NCI-H82 (cell line): ENCODE measurements at regions not wholly inside any gene's neighbourhood (a gene's known extent, or its start where the extent isn't known, plus 50 kb on each side); places are given as distances from the start of the nearest gene placed in this dataset.
"Not testable (repeated sequence)": the region's sequence is repeated elsewhere in the genome, so short reads cannot be mapped to it uniquely, and the experiment has no call there.

Experiments used
- DNase-seq: peaks from one replicate; lab custom pipeline; 2025; lab: John Stamatoyannopoulos, UW

DNA sequence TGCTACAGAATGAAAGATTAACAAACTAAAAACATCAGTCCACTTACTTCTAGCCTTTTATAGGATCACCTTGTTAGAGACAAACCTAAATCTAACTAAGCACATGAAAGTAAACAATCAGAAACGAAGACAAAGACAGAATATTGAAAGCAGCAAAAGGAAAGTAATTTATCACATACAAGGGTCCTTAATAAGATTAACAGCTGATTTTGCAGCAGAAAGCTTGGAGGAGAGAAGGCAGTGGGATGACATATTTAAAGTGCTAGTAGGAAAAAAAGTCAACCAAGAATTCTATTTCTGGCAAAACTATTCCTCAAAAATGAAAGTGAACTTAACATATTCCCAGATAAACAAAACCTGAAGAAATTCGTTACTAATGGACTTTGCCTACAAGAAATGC, 286.4 kb downstream of the RWDD3 start:
- DNase-seq: no peak

DNA sequence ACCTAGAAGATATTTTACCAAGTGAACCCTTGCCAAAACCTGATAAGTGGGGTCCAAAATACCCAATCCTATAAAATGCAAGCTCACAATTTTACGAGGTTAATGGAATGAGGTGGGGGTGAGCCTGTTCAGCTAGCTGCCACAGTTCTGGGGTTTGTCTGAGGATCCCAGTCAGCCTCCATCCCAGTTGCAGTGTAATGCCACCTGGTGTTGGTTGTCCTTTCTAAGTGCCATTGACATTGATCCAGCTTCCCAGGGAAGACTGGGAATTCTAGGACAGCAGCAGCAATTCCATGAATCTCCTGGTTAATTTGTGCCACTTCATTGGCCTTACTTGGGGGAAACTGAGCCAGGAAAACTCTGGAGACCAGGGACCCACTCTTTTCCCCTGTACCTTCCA, 298.3 kb downstream of the RWDD3 start:
- peak; percentile 46 for DNase-seq

DNA sequence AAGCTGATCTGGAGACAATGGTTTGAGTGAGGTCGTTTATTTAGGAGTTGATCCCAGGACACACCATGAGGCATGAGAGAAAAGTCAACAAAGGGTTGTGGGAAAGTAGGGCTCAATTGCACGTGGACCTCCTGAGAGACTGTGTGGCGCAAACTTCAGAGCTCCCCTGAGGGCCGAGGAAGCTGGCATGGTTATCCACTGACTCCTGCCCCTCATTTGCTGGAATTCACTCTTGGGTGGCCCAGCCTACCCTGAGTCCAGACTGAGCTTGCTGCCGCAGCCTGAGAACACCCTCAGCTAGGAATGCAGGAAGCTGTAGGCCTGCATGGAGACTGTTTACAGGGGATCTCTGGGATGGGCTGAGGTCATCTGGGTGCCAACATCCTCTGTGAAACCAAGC, 301.0 kb downstream of the RWDD3 start:
- no peak for DNase-seq

DNA sequence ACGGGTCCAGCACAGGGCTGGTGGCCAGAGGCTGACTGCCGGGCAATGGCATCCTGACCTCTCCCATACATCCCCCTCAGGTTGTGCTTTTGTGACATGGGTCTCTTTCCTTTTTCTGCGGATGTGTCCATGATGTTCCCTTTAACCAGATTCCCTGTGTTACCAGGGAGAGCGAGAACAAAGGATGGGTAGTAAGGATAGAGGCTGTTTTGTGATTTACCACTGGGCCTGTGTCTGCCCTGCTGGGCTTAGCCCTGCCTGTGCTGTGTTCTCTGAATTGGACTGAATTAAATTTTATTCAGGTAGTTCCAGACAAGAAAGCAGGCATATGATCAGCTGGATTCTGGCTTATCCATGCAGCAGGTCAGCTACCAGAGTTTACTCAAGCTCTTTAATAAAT, 301.6 kb downstream of the RWDD3 start:
- DNase-seq: no peak

DNA sequence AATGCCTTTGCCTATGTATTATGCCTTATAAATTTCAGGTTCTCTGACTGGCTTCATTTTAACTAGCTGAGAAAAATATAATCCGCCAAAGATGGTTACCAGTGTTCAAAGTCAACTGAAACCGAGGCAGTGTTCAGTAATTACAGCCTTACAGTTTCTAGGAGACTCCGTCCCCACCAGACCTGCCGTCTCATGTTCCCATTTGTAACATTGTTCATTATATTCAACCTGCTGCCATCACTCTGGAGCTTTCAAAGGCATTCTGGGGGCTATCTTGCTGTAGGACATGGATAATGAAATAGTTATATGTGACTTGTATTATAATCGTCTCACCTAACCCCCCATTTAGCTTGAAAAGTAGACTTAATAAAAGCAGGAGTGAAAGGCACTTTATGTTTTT, 302.5 kb downstream of the RWDD3 start:
- DNase-seq: no peak

DNA sequence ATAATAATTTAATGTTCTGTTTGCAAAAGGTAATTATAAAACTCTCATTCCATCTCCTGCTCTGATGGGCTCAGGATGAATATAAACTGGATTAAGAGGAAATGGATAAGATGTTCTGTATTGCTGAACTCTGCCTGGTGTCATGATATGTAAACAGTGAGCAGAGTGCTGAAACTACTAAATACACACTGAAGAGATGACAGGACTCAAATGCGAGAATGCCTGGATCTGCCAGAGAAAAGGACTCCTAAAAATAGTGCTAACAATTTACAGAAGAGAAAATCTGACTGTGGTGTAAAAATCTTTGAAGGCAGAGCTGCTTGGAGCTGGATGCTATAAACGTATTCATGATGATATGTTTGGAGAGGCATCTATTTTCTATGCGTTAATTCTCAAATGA, 303.2 kb downstream of the RWDD3 start:
- no peak for DNase-seq

DNA sequence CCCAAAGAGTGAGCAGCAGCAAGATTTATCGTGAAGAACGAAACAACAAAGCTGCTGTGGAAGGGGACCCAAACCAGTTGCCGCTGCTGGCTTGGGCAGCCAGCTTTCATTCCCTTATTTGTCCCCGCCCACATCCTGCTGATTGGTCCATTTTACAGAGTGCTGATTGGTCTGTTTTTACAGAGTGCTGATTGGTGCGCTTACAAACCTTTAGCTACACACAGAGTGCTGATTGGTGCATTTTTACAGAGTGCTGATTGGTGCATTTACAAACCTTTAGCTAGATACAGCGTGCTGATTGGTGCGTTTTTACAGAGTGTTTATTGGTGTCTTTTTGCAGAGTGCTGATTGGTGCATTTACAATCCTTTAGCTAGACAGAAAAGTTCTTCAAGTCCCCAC, 304.2 kb downstream of the RWDD3 start:
- not testable (repeated sequence) for DNase-seq

DNA sequence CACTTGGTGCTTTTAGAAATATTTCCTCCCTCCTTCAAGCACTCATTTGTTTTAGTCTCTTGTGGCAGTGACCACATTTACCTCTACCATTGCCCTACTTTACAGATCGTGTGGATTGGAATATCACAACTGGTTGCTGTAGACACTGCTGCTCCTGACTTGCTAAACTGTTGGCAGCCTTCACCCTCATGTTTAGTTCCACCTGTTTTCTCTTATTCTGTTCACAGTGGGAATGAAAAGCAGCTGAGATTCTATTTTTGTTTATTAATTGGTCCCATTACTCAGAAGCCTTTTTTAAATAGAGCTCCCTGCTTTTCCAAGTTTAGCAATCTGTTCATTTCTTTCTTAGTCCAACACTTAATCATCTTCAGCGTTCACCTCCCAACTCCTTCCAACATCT, 308.9 kb downstream of the RWDD3 start:
- no peak for DNase-seq

DNA sequence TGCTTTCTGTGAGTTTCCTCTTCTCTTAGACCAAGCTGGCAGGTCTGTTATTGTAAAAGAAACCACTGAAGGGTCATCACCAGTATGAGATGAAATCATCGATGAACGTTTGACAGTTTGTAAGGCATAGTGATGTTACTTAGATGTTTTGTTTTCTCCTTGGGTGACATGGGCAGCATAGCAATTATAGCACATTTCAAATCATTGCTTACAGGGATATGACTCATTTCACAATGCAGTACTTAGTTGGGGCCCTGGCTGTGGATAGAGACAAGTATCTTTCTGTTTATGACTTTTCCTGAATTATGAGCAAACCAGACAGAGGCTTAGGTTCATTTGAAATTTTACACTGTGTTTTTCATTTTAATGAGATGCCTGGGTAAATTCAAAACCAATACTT, 313.0 kb downstream of the RWDD3 start:
- no peak for DNase-seq

DNA sequence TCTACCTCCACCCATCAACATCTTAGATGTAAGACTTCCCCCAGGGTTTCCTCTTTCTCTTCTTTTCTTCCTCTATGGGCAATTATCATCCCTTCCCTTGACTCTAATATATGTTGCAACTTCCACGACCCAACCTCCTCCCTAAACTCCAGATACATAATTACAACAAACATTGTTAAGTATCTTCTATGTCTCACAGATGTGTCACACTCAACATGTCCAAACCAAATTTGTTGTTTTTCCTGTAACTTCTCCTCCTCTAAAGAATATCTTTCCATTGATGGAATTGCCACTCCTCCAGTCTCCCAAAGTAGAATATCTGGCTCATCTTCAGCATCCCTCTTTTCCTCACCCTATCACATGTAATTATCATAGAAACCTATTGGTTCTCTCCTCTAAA, 314.2 kb downstream of the RWDD3 start:
- DNase-seq: no peak

DNA sequence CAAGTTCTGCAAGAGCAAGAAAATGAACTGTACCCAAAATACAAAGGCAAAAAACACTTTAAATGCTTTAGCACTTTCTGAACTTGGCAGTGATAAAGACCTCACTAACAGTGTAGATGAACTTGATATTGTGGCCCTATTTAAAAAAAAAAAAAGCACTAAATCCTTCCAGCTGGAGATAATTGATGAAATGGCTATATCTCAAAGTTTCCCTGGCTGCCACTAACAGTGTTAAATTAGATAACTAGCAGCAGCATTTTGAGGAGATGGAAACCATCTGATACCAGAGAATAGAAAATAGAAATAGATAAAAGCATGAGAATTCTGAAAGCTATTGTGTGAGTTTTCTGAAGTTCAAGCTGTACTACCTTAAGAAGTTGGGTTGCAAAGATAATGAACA, 317.2 kb downstream of the RWDD3 start:
- DNase-seq: no peak

DNA sequence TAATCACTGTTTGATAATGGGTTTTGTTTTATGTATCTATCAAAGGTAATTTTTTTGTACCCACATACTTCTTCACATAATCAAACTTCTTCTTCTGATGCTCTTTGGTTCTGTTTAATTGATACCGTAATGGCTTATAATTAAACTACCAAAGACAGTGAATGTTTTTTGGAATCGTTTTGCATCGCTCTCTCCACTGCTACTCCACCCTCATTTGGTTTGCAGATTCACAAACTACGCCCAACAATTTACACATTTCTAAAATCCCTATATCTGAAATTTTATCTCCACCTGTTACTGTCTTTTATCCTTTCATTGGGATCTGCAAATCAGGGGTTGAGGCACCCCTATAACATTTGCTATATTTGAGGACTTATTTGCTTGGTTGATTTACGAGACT, 319.6 kb downstream of the RWDD3 start:
- DNase-seq: no peak

DNA sequence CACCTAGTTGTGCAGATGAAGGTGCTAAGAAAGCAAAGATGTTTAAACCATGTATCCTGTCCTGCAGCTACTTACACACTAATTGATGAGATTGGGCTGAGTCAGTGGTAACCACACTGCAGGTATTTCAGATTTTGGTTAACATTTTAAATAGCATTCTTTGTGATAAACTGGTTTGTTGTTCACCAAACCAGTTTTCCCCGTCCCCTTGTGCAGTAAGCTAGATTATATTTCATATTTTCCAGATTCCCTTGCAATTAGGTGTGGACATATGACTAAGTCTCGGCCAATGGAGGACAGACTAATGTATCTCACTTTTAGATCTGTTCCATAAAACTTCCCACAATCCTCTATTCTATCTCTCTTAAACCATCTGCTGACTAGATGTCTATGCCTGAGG, 320.4 kb downstream of the RWDD3 start:
- no peak for DNase-seq

DNA sequence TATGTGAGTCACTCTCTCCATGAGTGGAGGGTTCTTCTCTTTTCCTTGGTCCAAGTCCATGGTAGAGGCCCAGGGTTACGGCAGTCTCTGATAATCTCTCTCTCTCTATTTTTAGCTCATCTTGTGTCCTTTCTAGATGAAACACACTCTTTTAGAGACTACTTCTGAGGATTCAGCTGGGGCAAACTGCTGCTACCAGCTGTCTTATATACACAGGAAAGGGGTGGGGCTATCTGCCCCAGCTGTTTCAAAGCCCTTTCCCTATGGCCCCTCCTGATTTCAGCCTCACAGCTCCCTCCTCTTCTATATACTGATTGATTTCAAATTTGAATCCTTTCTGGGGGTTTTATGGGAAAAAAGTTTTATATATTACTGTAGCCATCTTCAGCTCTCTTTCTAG, 324.8 kb downstream of the RWDD3 start:
- DNase-seq: no peak

DNA sequence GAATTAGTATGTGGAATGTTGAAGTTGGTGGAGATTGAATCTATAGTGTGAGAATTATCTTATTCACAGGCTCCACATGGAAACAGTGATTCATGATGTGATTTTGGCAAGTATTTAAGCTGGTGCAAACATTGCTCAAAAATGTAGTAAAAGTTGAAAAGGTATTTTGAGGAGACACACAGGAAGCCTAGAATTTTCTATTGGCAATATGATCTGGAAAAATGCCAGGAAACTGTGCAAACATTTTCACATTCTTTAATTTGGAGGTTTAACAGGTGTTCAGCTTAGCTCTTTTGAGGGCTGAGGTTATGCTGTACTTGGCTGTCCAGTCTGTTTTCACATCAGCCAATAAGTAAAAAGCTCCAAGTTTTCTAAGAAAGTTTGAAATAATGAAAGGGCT, 327.3 kb downstream of the RWDD3 start:
- no peak for DNase-seq

DNA sequence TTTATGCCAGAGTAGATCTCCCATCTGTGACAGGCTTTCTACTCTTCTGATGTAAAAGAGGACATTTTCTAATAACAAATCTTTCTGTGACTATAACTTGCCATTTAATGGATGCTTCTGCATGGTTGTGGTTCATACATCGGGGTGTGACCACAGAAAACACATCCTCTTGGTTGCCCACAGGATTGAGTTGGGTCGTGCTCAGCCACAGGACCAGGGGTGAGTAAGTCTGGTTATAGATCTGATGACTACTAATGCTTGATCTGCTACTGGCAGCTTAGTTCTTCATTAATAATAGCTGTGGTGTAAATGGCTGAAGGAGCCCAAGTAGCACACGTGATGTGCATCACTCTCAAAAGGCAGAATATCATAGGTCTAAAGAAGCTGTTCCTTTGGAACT, 328.2 kb downstream of the RWDD3 start:
- no peak for DNase-seq

DNA sequence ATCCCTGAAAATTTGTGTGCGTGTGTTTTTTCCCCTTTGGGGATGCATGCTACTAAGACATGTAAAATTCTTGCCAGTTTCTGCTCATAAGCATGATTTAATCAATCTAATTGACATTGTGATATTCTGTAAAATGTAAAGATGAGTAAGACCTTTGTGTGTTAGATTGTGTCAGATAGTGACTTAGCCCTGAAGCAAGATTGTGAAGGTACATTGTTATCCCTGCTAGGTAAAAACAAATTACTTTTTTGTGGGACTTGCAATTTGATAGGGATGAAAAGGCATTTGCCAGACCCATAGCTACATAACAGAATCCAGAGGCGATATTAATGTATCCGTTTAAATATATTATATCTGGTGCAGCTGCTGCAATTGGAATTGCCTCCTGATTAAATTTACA, 338.0 kb downstream of the RWDD3 start:
- DNase-seq: no peak

DNA sequence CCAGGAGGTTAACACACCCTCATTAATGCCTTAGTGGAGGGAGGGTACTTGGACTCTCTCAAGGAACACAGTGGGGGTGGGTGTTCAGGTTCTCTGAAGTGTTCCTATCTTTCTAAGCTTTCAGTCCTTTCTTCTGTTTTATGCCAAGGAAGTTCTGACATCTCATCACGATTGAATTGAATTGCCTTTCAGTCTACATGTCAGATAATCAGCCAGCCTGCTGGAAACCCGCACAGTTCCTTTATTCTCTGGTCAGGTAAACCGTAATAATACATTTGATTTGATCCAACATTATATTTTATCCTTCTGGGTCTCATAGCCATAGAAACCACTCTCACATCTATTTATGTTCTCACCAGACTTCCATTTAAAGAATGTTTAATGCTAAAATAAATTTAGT, 339.0 kb downstream of the RWDD3 start:
- no peak for DNase-seq

DNA sequence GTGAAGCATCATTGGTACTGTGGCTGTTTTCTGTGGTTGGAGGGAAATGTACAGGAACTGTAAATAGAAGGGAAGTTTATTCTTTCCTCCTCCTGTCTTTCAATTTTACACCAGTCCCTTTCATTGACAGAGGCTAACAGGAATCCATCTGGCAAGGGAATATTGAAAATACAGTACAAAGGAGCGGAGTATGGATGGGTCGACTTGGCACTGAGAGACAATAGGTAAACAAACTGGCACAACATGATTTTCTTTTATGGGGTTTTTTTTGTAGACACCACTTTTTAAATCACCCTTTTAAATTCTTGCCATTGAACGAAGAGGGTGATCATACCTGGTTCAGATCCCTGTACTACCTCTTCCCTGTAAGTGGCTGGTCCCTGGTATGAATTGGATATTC, 341.3 kb downstream of the RWDD3 start:
- no peak for DNase-seq

DNA sequence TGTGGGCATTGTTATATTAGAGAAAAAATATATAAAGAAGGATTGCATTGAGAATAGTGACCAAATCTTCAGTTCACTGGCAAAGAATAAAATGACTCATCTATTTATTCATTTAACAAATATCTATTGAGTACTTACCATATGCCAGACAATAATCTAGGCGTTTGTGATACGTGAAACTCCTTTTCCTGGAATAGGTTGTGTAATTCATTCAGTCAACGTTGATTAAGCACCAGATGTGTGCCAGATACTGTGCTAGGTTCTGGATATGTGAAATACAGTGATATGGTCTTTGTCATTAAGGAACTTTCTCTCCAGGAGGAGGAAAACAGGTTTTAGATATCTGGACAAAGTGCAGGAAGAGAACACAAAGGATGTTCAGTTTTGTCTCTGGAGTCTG, 344.5 kb downstream of the RWDD3 start:
- DNase-seq: no peak

DNA sequence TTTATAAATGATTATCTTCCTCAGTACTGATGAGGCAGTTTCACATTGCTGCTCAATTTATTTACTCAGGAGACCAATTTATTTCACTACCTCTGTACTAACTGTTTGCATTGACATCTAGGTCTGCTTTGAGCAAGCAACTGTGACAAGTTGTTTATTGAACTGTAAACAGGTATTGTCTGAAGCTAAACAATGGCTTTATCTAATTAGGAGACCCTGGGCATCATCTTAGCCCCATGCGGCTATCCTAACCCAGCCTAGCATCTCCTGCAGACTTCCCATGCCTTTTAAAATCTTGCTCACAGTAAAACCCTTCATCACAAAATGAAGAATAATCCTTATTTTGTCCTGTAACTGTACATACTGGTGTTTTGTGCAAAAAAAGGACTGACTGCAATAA, 348.2 kb downstream of the RWDD3 start:
- DNase-seq: no peak

DNA sequence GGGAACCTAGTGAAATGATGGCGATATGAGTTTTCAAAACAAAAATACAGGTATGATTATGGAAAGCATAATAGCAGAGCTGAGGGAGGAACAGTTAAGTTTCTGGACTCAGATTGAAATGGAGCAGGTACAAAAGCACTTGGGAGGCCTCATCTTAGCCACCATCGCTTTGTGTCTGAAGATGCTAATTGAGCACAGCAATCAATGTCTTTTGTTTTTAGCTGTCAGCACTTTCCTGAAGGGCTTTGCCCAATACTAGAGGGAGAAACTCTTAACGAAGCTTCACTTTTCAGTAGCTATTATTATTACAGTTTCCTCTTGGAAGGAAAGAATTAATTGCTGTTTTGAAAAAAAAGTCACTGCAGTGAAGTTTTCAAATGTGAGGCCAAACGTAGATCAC, 348.7 kb downstream of the RWDD3 start:
- no peak for DNase-seq

DNA sequence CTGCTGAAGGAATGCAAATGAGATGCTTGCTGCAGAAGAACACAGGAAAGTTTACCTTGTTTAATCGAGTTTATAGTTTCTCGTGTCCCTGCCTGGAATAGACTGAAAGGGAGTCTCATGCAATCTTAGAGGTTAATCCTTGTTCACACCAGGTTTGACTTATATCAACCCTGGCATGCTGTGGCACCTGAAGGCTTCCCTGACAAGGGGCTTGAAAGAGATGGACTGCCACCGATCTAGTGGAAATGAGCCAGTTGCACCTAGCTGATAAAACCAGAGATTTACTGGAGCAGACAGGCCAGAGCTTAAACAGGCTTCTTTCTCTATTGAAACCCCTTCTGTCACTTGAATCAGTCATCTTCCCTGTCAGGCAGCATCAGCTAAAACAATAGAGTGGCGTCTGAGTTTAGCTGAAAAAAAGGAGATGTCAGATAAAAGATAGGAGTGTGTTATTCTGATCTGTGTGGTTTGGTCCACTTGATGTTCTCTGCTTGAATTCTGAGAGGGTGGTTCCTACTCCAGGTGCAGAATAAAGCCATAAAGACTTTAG, 349.7 kb downstream of the RWDD3 start:
- no peak for DNase-seq

DNA sequence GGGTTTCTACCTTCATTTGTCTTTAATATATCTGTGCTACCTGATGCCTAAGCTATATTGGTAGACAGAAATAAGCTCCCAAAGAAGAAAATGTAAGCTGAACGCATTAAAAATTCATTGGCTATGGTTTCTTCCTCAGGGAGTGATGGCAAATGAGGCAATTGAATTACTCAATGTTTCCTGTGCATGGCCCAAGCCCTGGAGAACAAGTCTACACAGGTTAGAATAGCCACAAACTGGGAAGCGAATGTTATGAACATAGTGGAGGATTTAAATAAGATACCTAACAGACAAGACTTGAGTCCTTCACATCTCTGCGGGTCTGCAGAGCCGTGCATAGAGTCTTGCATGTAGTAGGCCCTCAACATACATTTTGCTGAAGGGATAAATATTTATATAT, 350.3 kb downstream of the RWDD3 start:
- DNase-seq: no peak

DNA sequence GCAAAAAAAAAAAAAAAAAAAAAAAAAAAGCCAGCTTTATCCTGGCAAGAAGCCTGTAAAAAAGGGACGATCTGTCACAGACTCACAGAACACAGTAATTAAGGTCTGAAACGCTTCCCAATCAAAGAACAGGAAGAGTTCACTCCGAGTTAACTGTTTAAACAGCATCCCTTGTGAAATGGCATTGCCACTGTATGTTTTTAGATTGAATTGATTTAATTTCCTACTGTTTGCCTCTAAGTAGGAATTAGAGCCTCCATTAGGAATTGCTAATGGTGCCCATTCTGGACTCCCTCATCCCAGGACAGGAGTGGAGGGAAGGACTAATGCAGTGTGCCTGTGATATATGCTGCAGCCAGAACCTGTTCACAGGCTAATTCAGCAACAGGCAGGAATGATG, 370.8 kb downstream of the RWDD3 start:
- DNase-seq: no peak
